Trophoblast cell (in vitro differentiated cells and primary cell): ENCODE measurements at regions not wholly inside any gene's neighbourhood (a gene's known extent, or its start where the extent isn't known, plus 50 kb on each side); places are given as distances from the start of the nearest gene placed in this dataset.

Experiments
- DNase-seq, 2 donors: peaks; one replicate each; pipeline ENCODE4 v3.0.0-alpha.2; 2016
- H2AFZ ChIP-seq: 2 replicates; pipeline ENCODE4 v1.6.1; 2013; ENCODE audit warnings: low read length, moderate library complexity, mild to moderate bottlenecking; ENCODE audit not compliant: insufficient read depth, poor library complexity
- H2AK5ac ChIP-seq: 2 replicates; pipeline ENCODE4 v1.6.1; 2013; ENCODE audit warnings: mild to moderate bottlenecking, low read length
- H2BK120ac ChIP-seq: 2 replicates; pipeline ENCODE4 v1.6.1; 2013; ENCODE audit warnings: low read length, mild to moderate bottlenecking, moderate library complexity; ENCODE audit not compliant: insufficient read depth, poor library complexity
- H2BK12ac ChIP-seq: 2 replicates; pipeline ENCODE4 v1.6.1; 2013; ENCODE audit warnings: mild to moderate bottlenecking, low read length, moderate library complexity
- H2BK5ac ChIP-seq: 2 replicates; pipeline ENCODE4 v1.6.1; 2013; ENCODE audit warnings: low read length, low read depth, moderate library complexity, mild to moderate bottlenecking; ENCODE audit not compliant: poor library complexity
- H3K14ac ChIP-seq: 2 replicates; pipeline ENCODE4 v1.6.1; 2013; ENCODE audit warnings: mild to moderate bottlenecking, low read length
- H3K18ac ChIP-seq: 2 replicates; pipeline ENCODE4 v1.6.1; 2013; ENCODE audit warnings: mild to moderate bottlenecking, low read length
- H3K23ac ChIP-seq: 2 replicates; pipeline ENCODE4 v1.6.1; 2013; ENCODE audit warnings: low read length
- H3K27ac ChIP-seq: 2 replicates; pipeline ENCODE4 v1.5.1; 2013; ENCODE audit warnings: low read depth, mild to moderate bottlenecking, inconsistent platforms, low read length, moderate library complexity
- H3K27me3 ChIP-seq: 2 replicates; pipeline ENCODE4 v1.6.1; 2013; ENCODE audit warnings: inconsistent platforms, mild to moderate bottlenecking, low read length, moderate library complexity; ENCODE audit not compliant: insufficient read depth
- H3K36me3 ChIP-seq, 2 experiments: 1 replicate in 1 of 2; 2 replicates in 1 of 2; pipeline ENCODE4 v1.6.1; 2013; ENCODE audit warnings: low read length in 2 of 2, mild to moderate bottlenecking in 2 of 2, moderate library complexity in 1 of 2; ENCODE audit not compliant: insufficient read depth in 2 of 2, control insufficient read depth in 1 of 2
- H3K4ac ChIP-seq: 2 replicates; pipeline ENCODE4 v1.6.1; 2013; ENCODE audit warnings: low read depth, mild to moderate bottlenecking, low read length, moderate library complexity
- H3K4me1 ChIP-seq, 2 experiments: 1 replicate in 1 of 2; 2 replicates in 1 of 2; pipeline ENCODE4 v1.6.1; 2013; ENCODE audit warnings: low read length in 2 of 2, mild to moderate bottlenecking in 2 of 2, moderate library complexity in 1 of 2; ENCODE audit not compliant: insufficient read depth in 2 of 2, control insufficient read depth in 1 of 2
- H3K4me2 ChIP-seq: 2 replicates; pipeline ENCODE4 v1.6.1; 2013; ENCODE audit warnings: inconsistent platforms, mild to moderate bottlenecking, low read length, moderate library complexity
- H3K4me3 ChIP-seq: 2 replicates; pipeline ENCODE4 v1.5.1; 2013; ENCODE audit warnings: mild to moderate bottlenecking, low read depth, low read length, inconsistent platforms
- H3K79me1 ChIP-seq: one replicate; pipeline ENCODE4 v1.6.1; 2013; ENCODE audit warnings: low read length
- H3K79me2 ChIP-seq: 2 replicates; pipeline ENCODE4 v1.6.1; 2013; ENCODE audit warnings: low read length, mild to moderate bottlenecking; ENCODE audit not compliant: control insufficient read depth, insufficient read depth, poor library complexity
- H3K9ac ChIP-seq: 2 replicates; pipeline ENCODE4 v1.6.1; 2013; ENCODE audit warnings: mild to moderate bottlenecking, low read length
- H3K9me3 ChIP-seq: 2 replicates; pipeline ENCODE4 v1.6.1; 2013; ENCODE audit warnings: low read depth, mild to moderate bottlenecking, control low read depth, inconsistent platforms, low read length; ENCODE audit not compliant: insufficient read depth
- H4K12ac ChIP-seq: 2 replicates; pipeline ENCODE4 v1.6.1; 2013; ENCODE audit warnings: low read depth, mild to moderate bottlenecking, low read length, moderate library complexity
- H4K8ac ChIP-seq: 2 replicates; pipeline ENCODE4 v1.6.1; 2013; ENCODE audit warnings: low read depth, mild to moderate bottlenecking, low read length, moderate library complexity
- H4K91ac ChIP-seq: one replicate; pipeline ENCODE4 v1.6.1; 2013; ENCODE audit warnings: low read depth, mild to moderate bottlenecking, low read length, moderate library complexity
- WGBS: extraction: QIAGEN DNeasy Blood & Tissue Kit; methylation state at CpG from one replicate; pipeline ENCODE4 v1.1.7; 2013; ENCODE audit warnings: missing lambda C conversion rate; ENCODE audit not compliant: insufficient read length, insufficient coverage; ENCODE audit errors: extremely low coverage; 5-methylcytosine and 5-hydroxymethylcytosine counted together

- no peak overlapping the region for H4K8ac ChIP-seq
- no peaks in the 10 kb centered on the region for H3K4me1 ChIP-seq
- H2AK5ac ChIP-seq, result no peak overlapping the region
- no peaks in the 10 kb centered on the region for H3K36me3 ChIP-seq
- H3K4me2 ChIP-seq, result no peak overlapping the region
- no peaks in the 10 kb centered on the region for H3K79me2 ChIP-seq
- no peak overlapping the region for H2BK12ac ChIP-seq
- H3K9ac ChIP-seq, result no peak overlapping the region
- no peak overlapping the region for H2BK5ac ChIP-seq
- H3K27ac ChIP-seq, result no peak overlapping the region
- H3K4ac ChIP-seq, result no peak overlapping the region
- H2AFZ ChIP-seq, result no peak overlapping the region
- no peaks in the 10 kb centered on the region for H3K79me1 ChIP-seq
- H3K27me3 ChIP-seq, result no peaks in the 10 kb centered on the region
- no peak overlapping the region for H3K4me3 ChIP-seq
- no peak overlapping the region for H4K12ac ChIP-seq
- H3K9me3 ChIP-seq, result no peaks in the 10 kb centered on the region
- no peak overlapping the region for H2BK120ac ChIP-seq
- H3K23ac ChIP-seq, result no peak overlapping the region
- no peak overlapping the region for H4K91ac ChIP-seq
- WGBS, result no CpG with 5 or more reads among the region's 3 CpGs
- DNase-seq, result no peak
- H3K14ac ChIP-seq, result no peak overlapping the region
- no peak overlapping the region for H3K18ac ChIP-seq
Measured at GRCh38 chr1:87595384-87595781, 266.7 kb downstream of the LMO4 start.

DNA sequence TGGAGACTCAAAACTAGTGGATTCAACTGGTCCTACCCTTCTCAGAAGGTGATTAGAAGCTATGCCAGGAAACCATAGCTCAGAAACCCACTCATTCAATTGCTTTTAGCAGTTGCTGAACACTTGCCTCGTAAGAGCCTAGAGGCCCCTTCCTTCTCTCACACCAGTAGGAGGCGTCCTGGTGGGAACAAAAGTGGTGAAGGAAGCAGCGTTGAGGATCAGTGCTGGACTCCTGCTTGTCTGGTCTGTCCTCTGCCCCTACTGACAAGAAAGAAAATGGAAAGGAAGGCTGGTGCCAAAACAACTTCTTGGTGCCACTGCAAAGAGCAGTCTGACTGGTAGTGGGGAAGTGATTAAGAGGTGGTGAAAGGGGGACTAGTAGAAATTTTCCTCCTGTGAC is 269.7 kb downstream of the LMO4 start:
- H4K8ac ChIP-seq, result no peak overlapping the region
- no peak overlapping the region for H3K4me3 ChIP-seq
- no peaks in the 10 kb centered on the region for H3K9me3 ChIP-seq
- no peak overlapping the region for H4K91ac ChIP-seq
- H3K14ac ChIP-seq, result no peak overlapping the region
- H2BK5ac ChIP-seq, result no peak overlapping the region
- H3K27ac ChIP-seq, result no peak overlapping the region
- no peak overlapping the region for H2BK12ac ChIP-seq
- no peaks in the 10 kb centered on the region for H3K79me2 ChIP-seq
- no peak overlapping the region for H3K18ac ChIP-seq
- no peak overlapping the region for H4K12ac ChIP-seq
- no peaks in the 10 kb centered on the region for H3K36me3 ChIP-seq
- no peaks in the 10 kb centered on the region for H3K27me3 ChIP-seq
- no peak overlapping the region for H3K23ac ChIP-seq
- no peak overlapping the region for H2AFZ ChIP-seq
- DNase-seq, result peak; percentile 17 to 53
- no peak overlapping the region for H3K9ac ChIP-seq
- no peak overlapping the region for H3K4ac ChIP-seq
- no CpG with 5 or more reads among the region's 3 CpGs for WGBS
- H2AK5ac ChIP-seq, result no peak overlapping the region
- H2BK120ac ChIP-seq, result no peak overlapping the region
- H3K4me1 ChIP-seq, result no peaks in the 10 kb centered on the region
- H3K4me2 ChIP-seq, result no peak overlapping the region
- no peaks in the 10 kb centered on the region for H3K79me1 ChIP-seq

- no peak overlapping the region for H3K18ac ChIP-seq
- no peak overlapping the region for H3K23ac ChIP-seq
- H3K27ac ChIP-seq, result no peak overlapping the region
- no peak for DNase-seq
- H3K4ac ChIP-seq, result no peak overlapping the region
- no peak overlapping the region for H4K91ac ChIP-seq
- H3K79me2 ChIP-seq, result no peaks in the 10 kb centered on the region
- H3K4me1 ChIP-seq, result no peaks in the 10 kb centered on the region
- no peak overlapping the region for H2AK5ac ChIP-seq
- no peaks in the 10 kb centered on the region for H3K9me3 ChIP-seq
- no peak overlapping the region for H3K14ac ChIP-seq
- no peak overlapping the region for H3K9ac ChIP-seq
- H2BK5ac ChIP-seq, result no peak overlapping the region
- no peak overlapping the region for H4K12ac ChIP-seq
- H3K4me2 ChIP-seq, result no peak overlapping the region
- no peak overlapping the region for H4K8ac ChIP-seq
- H2BK120ac ChIP-seq, result no peak overlapping the region
- H3K27me3 ChIP-seq, result no peaks in the 10 kb centered on the region
- WGBS, result no CpG with 5 or more reads among the region's 2 CpGs
- H3K4me3 ChIP-seq, result no peak overlapping the region
- no peak overlapping the region for H2AFZ ChIP-seq
- H2BK12ac ChIP-seq, result no peak overlapping the region
- no peaks in the 10 kb centered on the region for H3K36me3 ChIP-seq
- H3K79me1 ChIP-seq, result no peaks in the 10 kb centered on the region
Measured at GRCh38 chr1:87599569-87599968, 270.9 kb downstream of the LMO4 start.

DNA sequence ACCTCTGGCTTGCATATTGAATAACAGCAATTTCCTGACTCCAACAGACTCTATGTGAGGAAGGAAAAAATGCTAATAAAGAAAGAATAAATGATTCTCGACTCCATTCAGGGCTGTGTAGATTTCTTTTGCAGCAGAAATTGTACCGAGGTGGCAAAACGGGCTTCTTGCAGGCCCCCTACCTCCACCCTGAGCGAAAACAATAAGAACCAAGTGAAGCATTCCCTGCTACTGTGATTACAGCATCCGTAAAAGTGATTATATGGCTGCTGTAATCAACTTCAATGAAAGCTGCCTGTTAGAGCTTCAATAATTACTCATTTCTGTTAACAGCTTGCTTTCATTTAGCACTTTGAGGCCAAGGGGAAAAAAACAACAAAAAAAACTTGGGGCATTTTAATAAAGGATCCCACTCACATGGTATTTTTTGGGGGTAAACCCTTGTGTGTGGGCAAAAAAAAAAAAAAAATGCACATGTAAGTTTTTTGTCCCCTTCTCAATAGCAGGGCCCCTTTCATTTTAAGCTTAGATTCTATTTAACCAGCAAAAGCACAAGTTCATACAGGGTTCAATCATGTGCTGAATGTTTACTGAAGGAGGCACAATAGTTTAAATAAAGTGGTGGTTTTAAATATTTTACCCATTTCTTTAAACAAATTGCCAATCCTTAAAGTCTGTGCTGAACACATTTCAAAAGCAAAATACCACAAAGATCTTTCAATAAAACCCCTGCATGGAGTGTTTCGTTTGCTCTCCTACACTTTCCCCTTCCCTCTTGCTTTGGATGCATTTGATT is 271.6 kb downstream of the LMO4 start:
- no peak overlapping the region for H3K4ac ChIP-seq
- H3K4me2 ChIP-seq, result no peak overlapping the region
- H3K4me3 ChIP-seq, result no peak overlapping the region
- no peaks in the 10 kb centered on the region for H3K36me3 ChIP-seq
- H4K12ac ChIP-seq, result no peak overlapping the region
- no peak overlapping the region for H2BK5ac ChIP-seq
- H4K8ac ChIP-seq, result no peak overlapping the region
- no peak overlapping the region for H3K27ac ChIP-seq
- H3K79me1 ChIP-seq, result no peaks in the 10 kb centered on the region
- H3K23ac ChIP-seq, result no peak overlapping the region
- H3K14ac ChIP-seq, result no peak overlapping the region
- H3K4me1 ChIP-seq, result no peaks in the 10 kb centered on the region
- DNase-seq, result no peak
- no peak overlapping the region for H3K18ac ChIP-seq
- no peak overlapping the region for H2AK5ac ChIP-seq
- no peak overlapping the region for H2AFZ ChIP-seq
- H4K91ac ChIP-seq, result no peak overlapping the region
- WGBS, result no CpG with 5 or more reads among the region's 6 CpGs
- H2BK12ac ChIP-seq, result no peak overlapping the region
- no peaks in the 10 kb centered on the region for H3K9me3 ChIP-seq
- H3K9ac ChIP-seq, result no peak overlapping the region
- H3K79me2 ChIP-seq, result no peaks in the 10 kb centered on the region
- no peaks in the 10 kb centered on the region for H3K27me3 ChIP-seq
- no peak overlapping the region for H2BK120ac ChIP-seq
